Fibroblast of lung (primary cell): ENCODE measurements at regions not wholly inside any gene's neighbourhood (a gene's known extent, or its start where the extent isn't known, plus 50 kb on each side); places are given as distances from the start of the nearest gene placed in this dataset.

Source experiments
- CTCF ChIP-seq, 2 donors: IDR thresholded peaks in 1 of 2; conservative IDR thresholded peaks in 1 of 2; 1 replicate in 1 of 2; 2 replicates in 1 of 2; pipeline ENCODE4 v1.5.1; 2011 to 2012; ENCODE audit warnings: low read length in 2 of 2, control low read depth in 1 of 2, inconsistent platforms in 1 of 2, low read depth in 1 of 2, mild to moderate bottlenecking in 1 of 2
- EZH2 ChIP-seq: IDR thresholded peaks from 2 replicates; pipeline ENCODE4 v1.5.1; 2012; ENCODE audit warnings: low read length, control low read depth, mild to moderate bottlenecking; ENCODE audit errors: missing control alignments

- TF ChIP-seq CTCF (conservative IDR thresholded peaks at IDR 0.05 in 1 of 2, IDR thresholded peaks at IDR 0.05 in 1 of 2; ENCODE audit: low read depth in 1 of 2, low read length in 2 of 2) (no peak), EZH2 (no peak)
These were observed 298.9 kb upstream of the IRX5 start for GRCh38 chr16:54631782-54632181.
